SK-N-SH treated with all-trans-retinoic acid at 6 μM for 48 hours (cell line): ENCODE measurements at regions not wholly inside any gene's neighbourhood (a gene's known extent, or its start where the extent isn't known, plus 50 kb on each side); places are given as distances from the start of the nearest gene placed in this dataset.

Source experiments
- ATAC-seq: fragments of 200-7000 bp; cut with Tn5 transposase; 3 replicates; pipeline ENCODE4 v1.9.1; 2020; ENCODE audit warnings: mild to moderate bottlenecking, moderate library complexity
- BACH2 ChIP-seq: fragments of 250-450 bp; sonication (Bioruptor Pico); IDR thresholded peaks from 2 replicates; pipeline ENCODE4 v1.9.0; 2021; ENCODE audit warnings: mild to moderate bottlenecking, borderline replicate concordance
- CREB5 ChIP-seq: fragments of 250-450 bp; sonication (Bioruptor Pico); IDR thresholded peaks from 2 replicates; pipeline ENCODE4 v1.5.1; 2020; ENCODE audit warnings: low read depth, mild to moderate bottlenecking, moderate library complexity
- CSRNP3 ChIP-seq: fragments of 250-450 bp; sonication (Bioruptor Pico); IDR thresholded peaks from 2 replicates; pipeline ENCODE4 v1.5.1; 2021; ENCODE audit warnings: mild to moderate bottlenecking, moderate library complexity
- GLIS3 ChIP-seq: fragments of 250-450 bp; sonication (Bioruptor Pico); IDR thresholded peaks from 2 replicates; pipeline ENCODE4 v1.5.0; 2020; ENCODE audit warnings: mild to moderate bottlenecking, moderate library complexity
- ISL1 ChIP-seq: fragments of 250-450 bp; sonication (Bioruptor Pico); IDR thresholded peaks from 2 replicates; pipeline ENCODE4 v2.1.2; 2022; ENCODE audit warnings: mild to moderate bottlenecking, moderate library complexity
- PATZ1 ChIP-seq: fragments of 250-450 bp; sonication (Bioruptor Pico); IDR thresholded peaks from 2 replicates; pipeline ENCODE4 v1.8.0; 2020; ENCODE audit warnings: mild to moderate bottlenecking, moderate library complexity, borderline replicate concordance
- RARB ChIP-seq: fragments of 250-450 bp; sonication (Bioruptor Pico); IDR thresholded peaks from 2 replicates; pipeline ENCODE4 v1.8.0; 2021; ENCODE audit warnings: mild to moderate bottlenecking, moderate library complexity
- SNAI2 ChIP-seq: fragments of 250-450 bp; sonication (Bioruptor Pico); IDR thresholded peaks from 2 replicates; pipeline ENCODE4 v1.5.0; 2020; ENCODE audit warnings: mild to moderate bottlenecking, moderate library complexity
- TCF4 ChIP-seq: fragments of 250-450 bp; sonication (Bioruptor Pico); IDR thresholded peaks from 2 replicates; pipeline ENCODE4 v1.8.0; 2021; ENCODE audit warnings: mild to moderate bottlenecking, moderate library complexity, borderline replicate concordance
- TOX ChIP-seq: fragments of 250-450 bp; sonication (Bioruptor Pico); IDR thresholded peaks from 2 replicates; pipeline ENCODE4 v1.8.0; 2021; ENCODE audit warnings: mild to moderate bottlenecking, moderate library complexity, borderline replicate concordance
- TSHZ2 ChIP-seq: fragments of 250-450 bp; sonication (Bioruptor Pico); IDR thresholded peaks from 2 replicates; pipeline ENCODE4 v1.5.0; 2020; ENCODE audit warnings: mild to moderate bottlenecking, moderate library complexity
- ZFP3 ChIP-seq: fragments of 250-450 bp; sonication (Bioruptor Pico); IDR thresholded peaks from 2 replicates; pipeline ENCODE4 v1.5.0; 2020; ENCODE audit warnings: mild to moderate bottlenecking, moderate library complexity
- ZNF565 ChIP-seq: fragments of 450-650 bp; formaldehyde crosslinking; conservative IDR thresholded peaks from 2 replicates; pipeline ENCODE4 v1.5.0; 2020; ENCODE audit warnings: low read depth, mild to moderate bottlenecking, moderate library complexity
- ZNF70 ChIP-seq: fragments of 450-650 bp; formaldehyde crosslinking; IDR thresholded peaks from 2 replicates; pipeline ENCODE4 v1.5.0; 2020; ENCODE audit warnings: mild to moderate bottlenecking, moderate library complexity

GRCh38 chr12:89829434-89829975 is 120.9 kb upstream of the ATP2B1 start:
- ATAC-seq = no peak

GRCh38 chr12:89828575-89828974 is 119.9 kb upstream of the ATP2B1 start:
- peak; percentile 88 for TF ChIP-seq CSRNP3 (CRISPR knock-in tag)
- peak; percentile 83 for TF ChIP-seq PATZ1
- peak; percentile 54; the same call in 1 of the 2 replicates for TF ChIP-seq ZNF70 (CRISPR knock-in tag)
- TF ChIP-seq GLIS3 (CRISPR knock-in tag) = no peak
- no peak for TF ChIP-seq SNAI2 (CRISPR knock-in tag)
- TF ChIP-seq ISL1 (CRISPR knock-in tag) = peak; percentile 98
- peak; percentile 76; the same call in 1 of the 2 replicates for TF ChIP-seq CREB5 (CRISPR knock-in tag)
- ATAC-seq = no peak

More at GRCh38 chr12:89829434-89829975, 120.9 kb upstream of the ATP2B1 start:
- TF ChIP-seq BACH2 (CRISPR knock-in tag) (no peak), ISL1 (CRISPR knock-in tag) (peak; percentile 95), PATZ1 (no peak), TSHZ2 (no peak), ZFP3 (CRISPR knock-in tag) (no peak), ZNF565 (CRISPR knock-in tag) (no peak), TCF4 (CRISPR knock-in tag) (no peak), CREB5 (CRISPR knock-in tag) (peak; percentile 34; the same call in 1 of the 2 replicates), GLIS3 (CRISPR knock-in tag) (no peak), RARB (CRISPR knock-in tag) (no peak)

- ATAC-seq = no peak
- no peak for TF ChIP-seq ZNF565 (CRISPR knock-in tag)
- peak; percentile 18; the same call in 1 of the 2 replicates for TF ChIP-seq TSHZ2
- TF ChIP-seq SNAI2 (CRISPR knock-in tag) = no peak
- no peak for TF ChIP-seq TOX (CRISPR knock-in tag)
Measured at GRCh38 chr12:89827592-89827991, 119.0 kb upstream of the ATP2B1 start.
